ENCODE measurements at regions not wholly inside any gene's neighbourhood (a gene's known extent, or its start where the extent isn't known, plus 50 kb on each side); places are given as distances from the start of the nearest gene placed in this dataset.
"Not testable (repeated sequence)": the region's sequence is repeated elsewhere in the genome, so short reads cannot be mapped to it uniquely, and the experiment has no call there.

GRCh38 chr16:16535565-16535964 lies 156.6 kb downstream of the NPIPA7 start:
- TF ChIP-seq CTCF, POLR2A (IDR thresholded peaks at IDR 0.05): not testable (repeated sequence)
